Stimulated activated CD4-positive, alpha-beta T cell treated with anti-CD3 and anti-CD28 coated beads, Interleukin-4, amount 100 ng/mL, for 1 hour (primary cell): ENCODE measurements at regions not wholly inside any gene's neighbourhood (a gene's known extent, or its start where the extent isn't known, plus 50 kb on each side); places are given as distances from the start of the nearest gene placed in this dataset.

ENCODE experiments used
- DNase-seq: peaks from one replicate; pipeline ENCODE4 v3.0.0-alpha.2; 2020

DNA sequence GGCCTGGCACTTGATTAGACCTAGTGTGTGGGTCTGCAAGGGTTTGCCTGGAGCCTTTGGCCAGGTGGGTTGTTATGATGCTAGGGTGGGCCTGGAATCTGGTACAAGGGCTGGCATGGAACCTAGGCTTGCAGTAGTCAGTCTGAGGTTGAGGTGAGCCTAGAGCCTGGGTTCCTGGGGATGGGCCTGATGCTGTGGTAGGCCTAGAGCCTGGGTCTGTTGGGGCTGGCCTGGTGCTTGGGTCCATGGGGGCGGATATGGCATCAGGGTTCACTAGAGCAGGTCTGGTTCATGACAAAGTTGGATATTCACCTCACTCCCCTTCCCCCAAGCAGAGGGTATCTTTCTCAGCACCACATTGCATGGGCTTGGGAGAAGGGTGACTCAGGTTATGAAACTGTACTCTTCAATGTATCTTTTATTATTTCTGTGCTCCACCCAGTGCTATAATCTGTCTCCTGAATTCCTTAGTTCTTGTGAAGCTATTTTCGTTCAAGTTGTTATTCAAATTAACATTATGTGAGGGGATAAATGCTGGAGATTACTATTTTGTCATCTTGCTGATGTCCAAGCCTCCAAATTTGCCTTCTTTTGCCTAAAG, 274.4 kb downstream of the NFKBIZ start:
- DNase-seq, result no peak

DNA sequence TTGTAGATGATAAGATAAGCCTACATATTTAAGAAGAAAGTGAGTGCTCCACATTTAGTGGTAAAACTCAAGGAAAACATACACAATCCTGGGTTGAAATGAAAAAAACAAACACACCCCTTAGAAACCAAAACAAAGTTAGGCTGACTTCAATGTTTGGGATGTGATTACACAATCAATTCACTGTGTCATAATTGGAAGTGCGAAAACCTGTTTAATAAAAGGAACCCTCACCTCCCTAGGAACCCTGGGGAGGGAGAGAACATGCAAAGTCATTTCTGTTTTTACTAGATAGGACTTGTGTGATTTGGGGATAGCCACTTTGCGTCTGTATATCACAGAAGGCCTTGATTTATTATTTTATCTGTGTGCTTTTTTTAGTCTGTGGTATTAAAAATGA, 275.0 kb downstream of the NFKBIZ start:
- DNase-seq, result no peak

DNA sequence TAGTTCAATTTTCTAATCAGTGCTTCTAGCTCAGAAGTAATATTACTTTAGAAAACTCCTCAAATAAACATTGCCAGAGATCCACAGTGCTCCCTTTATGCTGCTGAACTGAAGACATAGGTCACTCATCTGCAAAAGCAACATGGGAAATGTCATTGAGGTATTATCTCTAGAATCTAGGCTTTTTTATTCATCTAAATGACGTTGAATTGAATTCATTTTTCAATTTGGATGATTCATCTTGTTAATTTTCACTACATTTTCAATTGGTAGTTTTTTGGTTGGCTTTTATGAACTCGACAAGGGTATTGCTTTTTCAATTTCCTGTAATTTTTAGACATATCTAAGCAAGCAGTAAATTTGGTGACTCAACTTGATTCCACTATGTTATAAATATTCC, 275.4 kb downstream of the NFKBIZ start:
- DNase-seq, result no peak

DNA sequence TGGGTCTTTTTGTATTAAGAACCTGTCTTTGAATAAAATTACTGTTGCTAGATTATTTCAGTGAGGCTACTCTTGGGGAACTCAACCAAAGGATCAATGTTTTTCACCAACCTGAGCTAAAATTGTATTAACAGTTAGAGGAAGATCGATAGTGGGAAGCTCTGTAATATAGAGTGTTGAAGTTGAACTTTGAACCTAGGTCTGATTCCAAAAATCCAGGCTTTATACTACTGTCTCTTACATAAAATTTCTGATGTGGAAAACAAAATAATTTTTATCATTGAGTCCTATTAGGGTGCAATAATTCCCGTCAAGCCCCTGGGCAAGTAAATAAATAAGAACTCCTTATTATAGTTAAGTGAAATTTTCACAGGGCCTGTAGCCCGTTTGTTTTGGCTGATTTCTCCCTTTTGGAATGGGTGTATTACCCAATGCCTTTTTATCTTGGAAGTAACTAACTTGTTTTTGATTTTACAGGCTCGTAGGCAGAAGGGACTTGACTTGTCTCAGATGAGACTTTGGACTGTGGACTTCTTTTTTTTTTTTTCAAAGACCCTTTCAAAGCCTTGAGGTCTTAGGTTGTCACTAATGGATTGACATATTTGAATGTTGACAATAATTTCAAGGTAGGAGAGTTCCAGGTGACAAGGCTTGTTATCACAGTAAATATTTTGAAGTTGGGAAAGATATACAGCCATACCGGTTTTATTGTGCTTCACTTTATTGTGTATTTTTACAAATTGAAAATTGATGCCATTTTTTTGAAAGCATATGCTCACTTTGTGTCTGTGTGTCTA, 276.1 kb downstream of the NFKBIZ start:
- DNase-seq, result no peak

DNA sequence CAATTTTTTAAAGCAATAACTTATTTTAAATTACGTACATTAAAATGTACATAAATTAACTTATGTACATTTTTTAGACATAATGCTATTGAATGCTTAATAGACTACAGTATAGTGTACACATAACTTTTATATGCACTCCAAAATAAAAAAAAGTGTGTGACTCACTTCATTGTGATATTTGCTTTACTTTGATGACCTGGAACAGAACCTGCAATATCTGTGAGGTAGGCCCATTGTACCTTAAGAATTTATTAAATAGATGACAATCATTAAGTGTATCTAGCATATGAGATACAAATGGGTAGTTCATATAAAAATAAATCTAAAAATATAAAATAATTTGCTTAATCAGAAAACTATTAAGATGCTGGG, 276.7 kb downstream of the NFKBIZ start:
- DNase-seq, result no peak

DNA sequence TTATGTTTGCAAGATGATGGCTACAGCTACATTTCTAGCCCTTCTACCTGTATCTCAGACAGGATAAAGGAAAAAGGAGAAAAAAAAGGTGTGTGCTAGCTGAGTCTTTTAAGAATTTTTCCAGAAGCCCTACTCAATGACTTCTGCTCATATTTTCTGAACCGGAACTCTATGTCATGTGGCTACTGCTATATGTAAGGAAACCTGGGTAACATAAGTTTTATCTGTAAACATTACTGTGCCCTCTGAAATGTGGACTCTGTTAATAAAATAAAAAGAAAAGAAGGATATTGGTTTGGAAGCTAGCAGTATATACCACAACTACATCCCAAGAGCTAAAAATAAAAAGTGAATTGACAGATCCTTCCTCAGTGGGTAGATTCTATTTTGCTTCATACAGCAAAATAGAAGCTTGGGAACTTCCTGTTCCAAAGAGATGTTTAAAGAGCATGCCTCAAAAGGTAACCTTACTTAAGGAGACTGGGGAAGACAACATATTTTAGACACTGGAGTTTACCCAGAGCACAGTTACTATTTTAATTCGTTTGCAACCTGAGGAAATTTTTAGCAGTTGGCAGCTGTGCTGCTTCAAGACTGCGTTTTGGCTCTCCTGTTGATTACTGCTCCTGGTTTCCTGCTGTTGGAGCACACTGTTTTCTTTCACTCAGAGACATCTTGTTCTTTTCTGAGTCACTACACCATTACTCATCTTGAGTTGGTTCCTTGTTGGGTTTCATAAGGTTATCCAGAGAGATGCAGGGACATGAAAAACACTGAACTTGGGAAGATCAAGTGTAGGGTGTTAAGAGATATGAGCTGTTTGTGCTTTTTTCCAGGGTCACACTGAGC, 280.7 kb downstream of the NFKBIZ start:
- DNase-seq, result no peak

DNA sequence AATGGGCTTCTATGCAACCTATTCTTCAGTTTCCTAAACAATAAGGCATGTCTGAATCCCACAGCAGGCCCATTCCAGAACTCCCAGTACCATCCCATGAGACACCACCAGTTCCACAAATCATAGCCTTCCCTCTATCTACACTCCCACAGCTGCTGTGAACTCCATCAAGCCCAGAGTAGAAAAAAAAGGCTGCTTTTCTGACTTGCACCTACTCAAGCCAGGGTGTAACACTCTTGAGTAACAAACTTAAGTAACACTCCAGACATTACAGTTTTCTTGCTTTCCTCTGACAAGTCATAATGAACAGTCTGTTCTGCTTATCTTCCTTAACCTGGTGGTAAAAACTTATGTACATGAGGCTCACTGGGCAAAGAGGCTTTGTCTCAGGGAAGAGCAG, 283.1 kb downstream of the NFKBIZ start:
- no peak for DNase-seq

DNA sequence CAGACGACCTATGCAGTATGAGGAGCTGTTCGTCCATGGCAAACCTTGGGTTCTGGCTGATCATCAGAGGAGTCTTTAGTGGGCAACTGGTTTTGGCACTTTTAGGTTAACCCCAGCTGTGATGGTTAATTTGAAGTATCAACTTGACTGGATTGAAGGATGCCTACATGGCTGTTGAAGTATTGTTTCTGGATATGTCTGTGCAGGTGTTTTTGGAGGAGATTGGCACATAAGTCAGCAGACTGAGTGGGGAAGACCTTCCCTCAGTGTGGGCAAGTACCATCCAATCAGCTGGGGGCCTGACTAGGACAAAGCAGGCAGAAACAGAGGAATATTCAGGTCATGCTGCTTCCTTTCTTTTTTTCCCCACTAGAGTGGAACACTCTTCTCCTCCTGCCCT, 284.1 kb downstream of the NFKBIZ start:
- DNase-seq, result no peak

DNA sequence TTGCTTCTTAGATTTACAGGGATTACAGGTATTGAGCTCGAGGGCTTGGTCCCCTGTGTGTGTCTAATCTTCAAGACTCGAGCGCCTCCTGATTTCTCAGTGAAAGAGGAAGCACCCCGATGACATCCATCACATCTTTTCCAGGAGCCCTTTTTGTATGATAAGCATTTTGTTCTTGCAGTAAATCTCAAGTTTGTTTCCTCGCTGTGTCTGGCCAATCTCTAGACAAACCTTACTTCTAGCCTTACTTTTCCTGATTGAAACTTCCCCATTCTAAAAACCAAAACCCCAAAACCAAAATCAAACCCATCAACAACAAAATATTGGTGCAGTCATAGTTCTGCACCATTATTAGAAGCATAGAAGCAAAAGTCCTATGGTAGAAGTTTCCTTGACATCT, 286.0 kb downstream of the NFKBIZ start:
- DNase-seq, result no peak

DNA sequence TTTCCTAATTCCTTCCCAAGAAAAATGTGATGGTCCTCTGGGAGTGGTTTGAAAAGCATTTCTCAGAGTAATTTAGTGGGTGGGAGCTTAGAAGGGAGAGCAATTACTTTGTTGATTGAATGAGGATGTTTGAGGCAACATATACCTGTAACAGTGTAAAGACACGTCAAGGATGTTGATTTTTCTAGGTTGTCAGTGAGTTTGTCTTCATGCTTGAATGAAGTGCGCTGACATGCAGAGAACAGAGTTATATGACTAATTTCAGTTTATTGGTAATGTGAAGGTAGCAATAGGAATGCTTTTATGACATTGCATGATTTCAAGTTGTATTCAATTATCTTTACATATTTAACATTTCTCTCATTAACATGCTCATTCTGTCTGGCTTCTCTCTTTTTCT, 286.9 kb downstream of the NFKBIZ start:
- DNase-seq, result no peak

DNA sequence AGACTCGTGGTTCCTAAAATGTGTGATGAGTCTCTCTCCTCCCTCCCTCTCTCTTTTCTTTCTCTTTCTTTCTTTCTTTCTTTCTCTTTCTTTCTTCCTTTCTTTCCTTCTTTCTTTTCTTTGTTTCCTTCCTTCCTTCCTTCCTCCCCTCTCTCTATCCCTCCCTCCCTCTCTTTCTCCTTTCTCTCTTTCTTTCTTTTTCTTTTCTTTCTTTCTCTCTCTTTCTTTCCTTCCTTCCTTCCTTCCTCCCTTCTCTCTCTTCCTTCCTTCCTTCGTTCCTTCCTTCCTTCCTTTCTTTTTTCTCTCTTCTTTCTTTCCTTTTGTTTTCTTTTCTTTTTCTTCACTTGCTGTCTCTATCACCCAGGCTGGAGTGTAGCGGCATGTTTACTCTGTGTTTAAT, 290.8 kb downstream of the NFKBIZ start:
- DNase-seq, result no peak

DNA sequence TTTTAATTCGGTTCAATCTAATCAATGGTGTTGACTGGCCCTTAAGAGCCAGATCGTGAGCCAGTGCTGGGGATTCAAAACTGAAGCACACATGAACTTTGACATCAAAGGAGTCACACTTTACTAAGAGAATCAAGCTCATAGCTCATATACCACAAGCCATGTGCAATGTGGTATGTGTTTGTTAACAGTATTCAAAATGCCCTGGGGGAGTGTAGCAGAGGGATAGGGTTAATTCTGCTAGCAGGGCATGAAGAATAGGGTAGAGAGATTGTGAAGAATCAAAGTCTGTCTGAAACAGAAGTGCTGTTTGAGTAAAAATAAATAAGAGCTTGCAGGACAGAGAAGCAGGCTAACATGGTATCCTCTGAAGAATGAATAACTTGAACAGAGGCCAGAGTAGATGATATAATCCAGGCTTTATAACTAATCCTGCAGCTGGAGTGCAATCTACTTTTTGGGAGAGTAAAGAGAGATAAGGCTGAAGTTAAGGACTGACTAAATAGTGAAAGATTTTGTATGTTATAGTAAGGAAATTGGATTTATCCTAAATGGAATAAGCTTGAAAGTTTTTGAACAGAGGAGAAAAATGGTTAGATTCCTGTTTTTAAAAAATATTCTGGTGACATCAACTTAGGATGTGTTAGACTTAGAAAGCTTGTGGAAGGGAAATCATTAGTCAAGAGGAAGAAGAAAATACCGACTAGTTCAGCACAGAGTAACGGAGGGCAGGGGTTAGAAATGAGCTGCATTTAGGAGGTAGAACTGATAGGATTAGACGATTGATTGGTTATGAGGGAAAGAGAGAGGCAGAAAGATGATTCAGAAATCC, 292.0 kb downstream of the NFKBIZ start:
- DNase-seq, result no peak

DNA sequence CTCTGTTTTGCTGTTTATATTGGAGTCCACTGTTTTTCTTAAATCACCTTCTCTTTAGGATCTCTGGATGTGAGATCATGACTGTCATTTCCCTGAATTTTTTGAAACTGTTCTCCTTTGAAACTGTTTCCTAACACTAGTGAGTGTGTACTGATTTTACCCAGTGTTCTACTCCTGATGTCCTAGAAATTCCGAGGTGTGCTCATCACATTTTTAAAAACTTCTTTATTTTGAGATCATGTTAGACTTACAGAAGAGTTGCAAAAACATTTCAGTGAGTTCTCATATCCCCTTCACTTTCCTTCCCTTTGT, 292.6 kb downstream of the NFKBIZ start:
- DNase-seq, result no peak

DNA sequence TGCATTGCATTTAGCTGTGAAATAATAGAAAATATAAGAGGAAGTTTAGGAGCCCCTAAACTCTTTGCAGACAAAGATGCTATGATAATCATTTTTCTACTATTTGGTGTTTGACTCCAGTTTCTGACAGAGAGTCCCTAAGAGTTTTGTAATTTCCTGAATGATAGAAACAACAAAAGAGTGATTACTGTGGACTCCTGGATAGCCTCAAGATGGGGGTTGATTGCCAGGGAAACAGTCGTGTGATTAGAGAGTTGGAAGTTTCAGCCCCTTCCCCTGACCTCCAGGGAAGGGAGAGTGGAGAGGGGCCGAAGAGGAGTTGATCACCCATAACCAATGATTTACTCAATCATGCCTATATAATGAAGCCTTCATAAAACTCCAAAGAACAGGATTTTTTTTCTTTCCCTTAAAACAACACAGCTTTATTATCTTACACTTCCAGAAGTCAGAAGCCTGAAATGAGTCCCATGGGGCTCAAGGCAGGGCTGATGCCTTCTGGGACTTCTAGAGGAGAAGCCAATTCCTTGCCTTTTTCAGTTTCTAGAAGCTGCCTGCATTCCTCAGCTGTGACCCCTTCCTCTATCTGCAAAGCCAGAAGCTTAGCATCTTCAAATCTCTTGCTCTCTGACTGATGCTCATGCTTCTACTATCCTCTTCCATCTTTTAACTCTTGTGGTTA, 292.3 kb upstream of the ZPLD1 start:
- DNase-seq, result no peak

DNA sequence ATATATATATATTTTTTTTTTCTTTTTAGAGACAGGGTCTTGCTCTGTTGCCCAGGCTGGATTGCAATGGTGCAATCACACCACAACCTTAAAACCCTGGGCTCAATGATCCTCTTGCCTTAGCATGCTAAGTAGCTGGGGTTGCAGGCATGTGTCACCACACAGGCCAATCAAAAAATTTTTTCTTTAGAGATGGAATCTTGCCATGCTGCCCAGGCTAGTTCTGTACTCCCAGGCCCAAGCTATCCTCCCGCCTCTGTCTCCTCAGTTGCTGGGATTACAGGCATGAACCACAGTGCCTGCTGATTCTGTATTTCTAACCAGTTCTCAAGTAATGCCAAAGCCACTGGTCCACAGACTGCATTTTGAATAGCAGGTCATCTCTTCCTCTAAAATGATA, 291.3 kb upstream of the ZPLD1 start:
- DNase-seq, result no peak

DNA sequence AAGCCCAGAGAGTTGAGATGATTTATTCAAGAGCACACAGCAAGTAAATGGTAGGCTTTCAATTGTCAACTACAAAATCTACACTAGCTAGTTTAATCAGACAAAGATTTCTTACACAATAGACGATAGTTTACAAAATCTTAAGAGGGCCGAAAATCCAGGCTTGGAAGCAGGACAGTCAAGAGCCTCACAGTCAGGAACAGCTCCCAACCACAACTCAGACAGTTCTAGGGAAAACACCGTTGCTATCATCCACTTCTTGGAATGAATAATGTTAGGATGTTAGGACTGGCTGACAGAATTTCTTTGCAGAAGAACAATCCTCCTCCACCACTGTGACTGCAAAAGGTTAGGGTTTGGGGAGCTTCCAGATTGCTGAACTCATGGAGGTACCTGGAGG, 290.8 kb upstream of the ZPLD1 start:
- DNase-seq, result no peak

DNA sequence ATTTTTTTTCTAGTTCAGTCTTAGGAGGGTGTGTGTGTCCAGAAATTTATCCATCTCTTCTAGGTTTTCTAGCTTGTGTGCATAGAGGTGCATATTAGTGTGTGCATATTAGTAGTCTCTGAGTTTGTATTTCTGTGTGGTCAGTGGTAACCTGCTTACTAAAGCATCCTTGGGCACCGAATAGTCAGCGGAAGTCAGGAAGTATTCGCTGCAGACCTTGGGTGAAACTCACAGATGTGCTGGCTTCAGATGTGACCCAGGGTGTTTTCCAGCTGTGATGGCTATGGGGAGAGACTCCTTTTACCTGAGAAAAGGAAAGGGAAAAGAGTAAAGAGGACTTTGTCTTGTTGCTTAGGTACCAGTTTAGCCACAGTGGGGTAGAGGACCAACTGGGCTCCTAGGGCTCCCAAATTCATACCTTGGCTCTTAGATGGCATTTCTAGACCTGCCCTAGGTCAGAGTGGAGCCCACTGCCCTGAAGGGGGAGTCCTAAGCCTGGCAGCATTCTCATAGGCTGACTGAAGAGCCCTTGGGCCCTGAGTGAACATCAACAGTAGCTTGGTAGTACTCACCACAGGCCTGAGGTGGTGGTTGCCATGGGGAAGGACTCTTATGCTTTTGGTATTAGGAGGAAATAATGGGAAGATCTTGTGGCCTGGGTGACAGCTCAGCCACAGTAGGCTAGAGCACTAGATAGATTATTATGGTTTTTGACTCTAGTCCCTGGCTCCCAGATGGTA, 286.0 kb upstream of the ZPLD1 start:
- DNase-seq, result no peak

DNA sequence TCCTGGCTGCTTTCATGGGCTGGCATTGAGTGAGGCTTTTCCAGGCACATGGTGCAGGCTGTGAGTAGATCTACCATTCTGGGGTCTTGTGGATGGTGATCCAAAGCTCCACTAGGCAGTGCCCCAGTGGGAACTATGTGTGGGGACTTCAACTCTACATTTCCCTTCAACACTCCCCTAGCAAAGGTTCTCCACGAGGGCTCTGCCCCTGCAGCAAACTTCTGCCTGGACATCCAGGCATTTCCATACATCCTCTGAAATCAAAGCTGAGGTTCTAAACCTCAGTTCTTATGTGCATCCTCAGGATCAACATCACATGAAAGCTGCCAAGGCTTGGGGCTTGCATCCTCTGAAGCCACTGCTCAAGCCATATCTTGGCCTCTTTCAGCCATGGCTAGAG, 282.9 kb upstream of the ZPLD1 start:
- no peak for DNase-seq

DNA sequence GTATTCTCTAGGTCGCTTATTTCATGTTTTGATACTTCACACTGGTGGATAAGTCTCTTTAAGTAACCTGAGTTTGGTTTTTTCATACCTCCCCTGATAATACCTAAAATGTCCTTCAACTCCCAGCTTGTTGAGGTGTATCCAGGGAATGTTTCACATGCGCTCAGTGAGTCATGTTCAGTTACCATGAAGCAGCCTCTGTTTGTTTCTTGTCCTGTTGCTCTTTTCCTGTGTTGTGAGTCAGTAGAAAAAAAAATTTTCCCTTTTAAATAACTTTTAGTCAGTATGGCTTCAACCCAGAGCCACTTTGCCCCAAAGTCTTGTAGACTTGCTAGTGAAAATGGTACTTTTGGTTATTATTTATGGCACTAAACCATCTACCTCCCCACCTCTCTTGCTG, 278.4 kb upstream of the ZPLD1 start:
- DNase-seq, result no peak

DNA sequence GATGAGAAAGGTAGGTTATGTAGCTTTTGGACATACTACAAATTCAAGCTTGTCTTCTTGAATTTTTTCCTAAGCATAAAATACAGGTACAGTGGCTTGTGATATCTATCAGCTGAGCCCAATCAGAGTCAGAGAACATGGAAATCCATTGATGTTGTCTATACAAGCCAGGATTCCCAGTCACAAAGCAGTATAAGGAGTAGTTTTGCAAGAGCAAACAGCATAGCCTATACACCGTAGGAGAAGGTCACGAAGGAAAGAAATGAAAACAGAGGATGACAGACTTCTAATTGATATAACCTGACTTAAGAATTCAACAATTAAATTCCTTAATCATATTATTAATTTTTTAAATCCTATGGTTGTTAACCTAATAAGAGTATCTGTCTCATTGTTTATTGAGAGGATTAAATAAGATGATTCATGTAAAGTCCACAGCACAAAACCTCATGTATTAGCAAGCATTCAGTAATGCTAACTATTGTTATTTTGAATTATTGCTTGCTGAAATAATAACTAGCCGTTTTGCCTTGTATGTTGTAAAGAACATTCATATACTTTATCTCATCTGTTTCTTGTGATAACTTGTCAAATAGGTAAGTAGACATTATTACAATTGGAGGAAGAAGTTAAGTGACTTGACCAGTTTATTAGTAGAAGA, 276.6 kb upstream of the ZPLD1 start:
- DNase-seq, result no peak

DNA sequence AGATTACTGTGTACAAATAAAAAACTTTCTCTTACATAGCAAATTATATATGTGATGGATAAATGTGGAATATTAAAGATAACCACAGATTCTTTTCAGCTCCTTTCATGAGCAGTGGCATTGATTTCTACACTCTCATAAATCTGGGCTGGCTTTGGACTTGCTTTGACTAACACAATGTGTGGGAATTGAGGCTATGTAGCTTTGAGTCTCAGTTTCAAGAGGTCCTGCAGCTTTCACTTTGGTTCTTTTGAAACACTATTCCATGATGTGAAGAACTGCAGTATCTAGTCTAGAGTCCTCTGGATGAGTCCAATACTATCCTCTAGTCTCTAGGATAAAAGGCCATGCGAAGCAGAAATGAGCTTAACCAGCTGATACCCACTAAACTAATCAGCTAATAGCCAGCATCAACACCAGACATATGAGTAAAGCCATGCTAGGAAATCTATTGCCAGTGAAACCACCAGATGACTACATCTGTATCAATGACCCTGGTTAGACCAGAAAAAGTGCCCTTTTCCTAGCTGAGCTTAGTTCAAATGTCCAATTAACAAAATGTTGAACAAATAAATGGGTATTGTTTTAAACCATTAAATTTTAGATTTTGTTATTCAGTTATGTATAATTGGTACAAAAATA, 274.9 kb upstream of the ZPLD1 start:
- no peak for DNase-seq
